ENCODE measurements at regions not wholly inside any gene's neighbourhood (a gene's known extent, or its start where the extent isn't known, plus 50 kb on each side); places are given as distances from the start of the nearest gene placed in this dataset.
"Not testable (repeated sequence)": the region's sequence is repeated elsewhere in the genome, so short reads cannot be mapped to it uniquely, and the experiment has no call there.

GRCh38 chr16:65702707-65703402, 581.0 kb upstream of the CDH11 start:
- DNase-seq: no peak

GRCh38 chr16:65700596-65700995, 578.7 kb upstream of the CDH11 start:
- DNase-seq: no peak

- no peak for DNase-seq
Measured at GRCh38 chr16:65698791-65699321, 577.0 kb upstream of the CDH11 start.

- DNase-seq: no peak
Measured at GRCh38 chr16:65697521-65697920, 575.7 kb upstream of the CDH11 start.

DNA sequence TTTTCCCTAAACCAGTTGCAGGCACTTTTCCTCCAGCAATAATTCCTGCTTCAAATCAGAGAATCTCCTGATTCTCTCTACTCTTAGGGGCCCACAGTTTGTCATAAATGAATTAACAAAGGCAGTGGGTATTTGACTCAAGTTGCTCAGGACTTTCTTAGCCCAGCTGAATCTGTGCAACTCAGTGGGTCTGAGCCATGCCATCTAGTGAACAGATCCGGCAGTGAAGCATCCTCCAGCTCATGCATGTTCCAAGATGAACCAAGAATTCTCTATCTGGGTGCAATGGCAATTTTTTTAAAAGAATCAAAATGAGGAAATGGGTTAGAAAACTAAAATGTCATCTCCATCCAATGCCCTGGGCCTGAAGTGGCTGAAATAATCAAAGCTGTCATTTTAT, 575.2 kb upstream of the CDH11 start:
- DNase-seq: no peak

GRCh38 chr16:65691846-65692245, 570.0 kb upstream of the CDH11 start:
- DNase-seq: not testable (repeated sequence)

DNA sequence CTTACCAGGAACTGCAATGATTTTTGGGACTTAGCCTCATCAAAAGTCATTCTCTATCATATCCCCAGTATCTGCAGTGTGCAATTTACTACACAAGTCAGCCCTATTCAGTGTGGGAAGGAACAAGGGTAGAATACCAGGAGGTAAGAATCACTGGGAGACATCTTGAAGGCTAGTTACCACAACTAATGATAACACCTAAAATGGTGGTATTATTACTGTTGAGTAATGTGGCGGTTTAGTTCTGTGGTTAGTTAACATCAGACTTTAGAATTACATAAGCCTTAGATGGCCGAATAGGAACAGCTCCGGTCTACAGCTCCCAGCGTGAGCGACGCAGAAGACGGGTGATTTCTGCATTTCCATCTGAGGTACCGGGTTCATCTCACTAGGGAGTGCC, 567.9 kb upstream of the CDH11 start:
- DNase-seq: no peak

DNA sequence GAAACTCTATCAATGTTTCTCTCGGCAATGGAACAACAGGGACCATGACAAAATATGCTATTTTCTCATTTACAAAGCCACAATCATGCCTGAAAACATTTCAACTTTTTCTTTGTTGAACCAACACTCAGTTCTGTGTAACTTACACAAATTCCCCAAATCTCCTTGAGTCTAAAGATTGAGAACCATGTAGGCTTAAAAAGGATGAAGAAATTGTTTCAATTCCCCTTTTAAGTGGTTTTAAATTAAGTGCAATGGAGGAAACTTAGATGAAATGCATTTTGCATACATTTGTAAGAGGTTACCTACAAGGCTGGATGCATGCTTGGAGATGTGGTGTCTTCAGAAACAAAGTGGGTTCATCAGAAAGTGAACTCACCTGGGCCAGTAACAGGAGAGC, 566.4 kb upstream of the CDH11 start:
- no peak for DNase-seq

GRCh38 chr16:65684230-65684629, 562.4 kb upstream of the CDH11 start:
- no peak for DNase-seq

DNA sequence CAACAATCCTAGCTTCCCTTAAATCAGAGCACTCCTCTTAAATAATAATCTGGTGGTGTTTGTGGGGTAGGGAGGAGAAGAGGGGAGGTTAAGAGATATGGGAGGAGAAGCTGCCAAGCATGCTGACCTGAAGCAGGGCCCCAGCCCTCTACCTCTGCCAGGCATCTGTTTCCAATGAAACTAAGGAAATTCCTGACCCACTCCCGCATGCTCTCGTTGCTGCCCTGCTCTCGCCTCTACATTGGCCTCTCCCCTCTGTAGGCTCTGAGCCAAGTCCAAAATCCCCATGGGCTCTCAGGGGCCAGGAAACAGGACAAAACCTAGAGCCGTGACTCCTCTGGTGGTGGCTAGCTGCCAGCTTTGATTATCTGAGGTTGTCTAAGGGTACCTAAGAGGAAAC, 559.5 kb upstream of the CDH11 start:
- no peak for DNase-seq

GRCh38 chr16:65679785-65680184, 557.9 kb upstream of the CDH11 start:
- no peak for DNase-seq

DNA sequence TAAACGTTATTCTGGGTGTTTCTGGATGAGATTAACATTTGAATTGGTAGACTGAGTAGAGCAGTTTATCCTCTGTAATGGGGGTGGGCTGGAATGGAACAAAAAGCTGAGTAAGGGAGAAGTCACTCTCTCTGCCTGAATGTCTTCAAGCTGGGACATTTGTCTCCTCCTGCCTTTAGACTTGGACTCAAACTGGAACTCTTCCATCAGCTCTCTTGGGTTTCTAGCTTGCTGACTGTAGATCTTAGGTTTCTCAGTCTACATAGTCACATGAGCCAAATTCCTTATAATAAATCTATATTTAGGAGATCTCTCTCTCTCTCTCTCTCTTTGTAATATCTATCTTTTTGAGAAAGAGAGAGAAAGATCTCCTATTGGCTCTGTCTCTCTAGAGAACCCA, 553.3 kb upstream of the CDH11 start:
- no peak for DNase-seq

GRCh38 chr16:65672960-65673359, 551.1 kb upstream of the CDH11 start:
- no peak for DNase-seq

GRCh38 chr16:65671071-65671470, 549.2 kb upstream of the CDH11 start:
- DNase-seq: no peak

GRCh38 chr16:65668064-65668595, 546.3 kb upstream of the CDH11 start:
- DNase-seq: no peak

DNA sequence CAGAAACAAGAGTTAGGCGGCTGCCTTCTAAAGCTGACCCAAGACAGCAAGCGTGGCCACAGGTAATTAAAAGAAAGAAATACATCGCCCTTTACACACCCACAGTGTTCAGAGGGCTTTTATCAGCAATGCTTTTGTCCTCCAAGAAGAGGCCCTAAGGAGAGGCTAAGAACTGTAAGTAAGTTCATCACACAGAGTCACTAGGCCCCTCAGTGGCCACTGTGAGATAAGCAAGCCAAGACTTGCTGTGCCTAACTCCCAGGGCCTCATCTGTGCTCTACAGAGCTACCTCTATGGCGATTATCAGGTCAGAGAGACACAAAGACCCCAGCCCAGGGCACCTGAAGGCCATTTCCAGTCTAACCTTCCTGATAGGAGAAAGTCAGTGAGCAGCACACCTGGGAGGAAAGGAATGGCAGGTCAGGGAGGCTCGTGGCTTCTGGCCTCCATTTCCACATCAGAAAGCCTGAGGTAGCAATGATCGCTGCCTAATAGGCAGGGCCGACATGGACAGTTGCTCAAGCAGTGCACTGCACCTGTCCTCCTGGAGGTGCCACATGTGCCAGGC, 545.2 kb upstream of the CDH11 start:
- no peak for DNase-seq

- no peak for DNase-seq
Measured at GRCh38 chr16:65666132-65666941, 544.5 kb upstream of the CDH11 start.

- no peak for DNase-seq
Measured at GRCh38 chr16:65665586-65665985, 543.7 kb upstream of the CDH11 start.

DNA sequence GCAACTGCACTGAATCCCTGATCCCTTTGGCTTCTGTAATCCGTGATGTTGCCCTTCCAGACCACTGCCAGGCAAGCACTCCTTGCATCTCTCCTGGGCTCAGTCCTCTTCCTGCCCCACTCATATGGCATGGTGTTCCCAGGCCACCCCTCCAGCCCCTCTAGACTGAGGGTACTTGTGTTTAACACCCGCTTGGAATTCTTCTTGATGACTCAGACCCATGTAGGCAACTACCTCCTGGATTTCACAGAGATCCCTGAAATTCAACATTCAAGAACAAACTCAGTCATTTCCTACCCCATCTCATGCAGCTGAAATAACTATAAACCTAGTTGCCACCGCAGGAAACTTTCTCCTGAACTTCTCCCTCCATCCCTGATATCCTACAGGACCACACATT, 541.9 kb upstream of the CDH11 start:
- no peak for DNase-seq

DNA sequence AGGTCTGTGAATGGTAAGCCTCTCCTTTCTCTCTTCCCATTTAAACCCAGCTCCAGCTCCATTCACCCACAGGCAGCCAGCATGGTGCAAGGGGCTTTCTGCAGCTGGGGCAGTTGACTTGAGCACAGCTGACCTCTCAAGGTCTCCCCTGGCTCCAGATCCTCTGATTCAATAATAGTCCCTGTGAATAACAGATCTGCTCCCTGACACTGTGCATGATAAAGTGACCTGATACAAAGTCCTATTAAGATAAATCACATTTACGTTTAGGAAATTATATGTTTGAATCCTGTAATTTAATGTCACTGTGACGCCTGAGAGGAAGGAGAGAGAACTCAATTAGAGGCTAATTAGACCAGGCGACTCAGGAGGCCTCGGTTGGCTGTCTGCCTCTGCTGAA, 540.4 kb upstream of the CDH11 start:
- DNase-seq: no peak

DNA sequence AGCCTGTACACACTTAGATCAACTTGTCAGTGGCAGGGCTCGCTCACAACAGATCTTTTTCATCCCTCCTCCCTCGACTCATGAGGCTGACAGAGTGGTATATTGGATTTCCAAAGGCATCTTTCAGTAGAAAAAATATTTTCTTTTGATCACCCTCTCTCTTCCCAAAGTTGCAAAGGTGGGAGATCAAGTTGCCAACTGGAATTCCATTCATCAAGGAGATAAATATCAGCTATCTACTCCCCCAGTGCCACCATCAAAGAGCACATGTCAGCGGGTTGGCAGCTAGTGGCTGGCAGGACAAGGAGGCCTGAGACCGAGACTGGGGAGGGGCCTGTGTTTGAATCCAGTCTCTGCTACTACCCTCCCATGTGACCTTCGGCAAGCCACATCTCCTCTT, 539.7 kb upstream of the CDH11 start:
- no peak for DNase-seq

- no peak for DNase-seq
Measured at GRCh38 chr16:65660390-65660789, 538.5 kb upstream of the CDH11 start.

- DNase-seq: no peak
Measured at GRCh38 chr16:65659758-65660157, 537.9 kb upstream of the CDH11 start.

GRCh38 chr16:65658787-65659220, 536.9 kb upstream of the CDH11 start:
- no peak for DNase-seq
